ENCODE measurements at regions not wholly inside any gene's neighbourhood (a gene's known extent, or its start where the extent isn't known, plus 50 kb on each side); places are given as distances from the start of the nearest gene placed in this dataset.

GRCh38 chr10:4162571-4163286, 377.7 kb upstream of the KLF6 start:
- Mint-ChIP-seq H3K4me1 (ENCODE audit: low read depth, unreplicated experiment) (no peaks in the 10 kb centered on the region), H3K27me3 (ENCODE audit: insufficient read depth, unreplicated experiment) (peaks cover 8% of the 10 kb centered on the region), H3K27ac (ENCODE audit: unreplicated experiment) (no peak overlapping the region), H3K9me3 (ENCODE audit: unreplicated experiment) (no peaks in the 10 kb centered on the region), H3K4me3 (ENCODE audit: unreplicated experiment) (no peak overlapping the region), H3K36me3 (ENCODE audit: insufficient read depth, unreplicated experiment) (no peaks in the 10 kb centered on the region)
- H3K27me3 ChIP-seq (replicated peaks; ENCODE audit: control insufficient read depth, insufficient read depth, low read length) = no peaks in the 10 kb centered on the region
- no peak overlapping the region for H3K4me3 ChIP-seq (ENCODE audit: low read depth, low read length)
- ChIA-PET POLR2A (no interaction called here), CTCF (no interaction called here)
- TF ChIP-seq, protein P1, sequence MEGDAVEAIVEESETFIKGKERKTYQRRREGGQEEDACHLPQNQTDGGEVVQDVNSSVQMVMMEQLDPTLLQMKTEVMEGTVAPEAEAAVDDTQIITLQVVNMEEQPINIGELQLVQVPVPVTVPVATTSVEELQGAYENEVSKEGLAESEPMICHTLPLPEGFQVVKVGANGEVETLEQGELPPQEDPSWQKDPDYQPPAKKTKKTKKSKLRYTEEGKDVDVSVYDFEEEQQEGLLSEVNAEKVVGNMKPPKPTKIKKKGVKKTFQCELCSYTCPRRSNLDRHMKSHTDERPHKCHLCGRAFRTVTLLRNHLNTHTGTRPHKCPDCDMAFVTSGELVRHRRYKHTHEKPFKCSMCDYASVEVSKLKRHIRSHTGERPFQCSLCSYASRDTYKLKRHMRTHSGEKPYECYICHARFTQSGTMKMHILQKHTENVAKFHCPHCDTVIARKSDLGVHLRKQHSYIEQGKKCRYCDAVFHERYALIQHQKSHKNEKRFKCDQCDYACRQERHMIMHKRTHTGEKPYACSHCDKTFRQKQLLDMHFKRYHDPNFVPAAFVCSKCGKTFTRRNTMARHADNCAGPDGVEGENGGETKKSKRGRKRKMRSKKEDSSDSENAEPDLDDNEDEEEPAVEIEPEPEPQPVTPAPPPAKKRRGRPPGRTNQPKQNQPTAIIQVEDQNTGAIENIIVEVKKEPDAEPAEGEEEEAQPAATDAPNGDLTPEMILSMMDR (IDR thresholded peaks at IDR 0.05; ENCODE audit: insufficient read depth in 1 of 2, low read depth in 1 of 2, low read length in 1 of 2, severe bottlenecking in 1 of 2, unreplicated experiment in 1 of 2) = no peak
- H3K4me1 ChIP-seq = no peaks in the 10 kb centered on the region
- H3K36me3 ChIP-seq (ENCODE audit: control insufficient read depth, insufficient read depth, low read length) = no peaks in the 10 kb centered on the region
- no peak for DNase-seq
- H3K9me3 ChIP-seq = no peaks in the 10 kb centered on the region
- BruUV-seq (replicated peaks) = no TSS peak
- intact Hi-C loops (cut with micrococcal nuclease; ENCODE audit: unreplicated experiment) = no loop called here

DNA sequence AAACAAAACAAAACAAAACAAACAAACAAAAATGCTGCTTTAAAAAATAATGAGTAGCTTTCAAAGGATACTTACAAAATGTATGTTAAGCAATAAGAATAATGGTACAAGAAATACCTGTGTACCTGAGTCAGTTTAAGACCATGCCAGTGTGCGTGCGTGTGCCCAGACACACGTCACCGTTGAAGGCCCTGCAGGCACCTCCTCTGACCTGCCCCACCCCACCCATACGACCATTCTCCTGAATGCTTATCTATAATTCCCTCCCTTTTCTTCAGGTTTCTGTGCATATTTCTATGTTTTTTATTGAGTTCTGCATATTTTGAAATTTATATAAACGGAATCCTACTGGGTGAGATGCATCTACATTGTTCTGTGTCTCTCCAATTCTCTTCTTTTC, 374.2 kb upstream of the KLF6 start:
- TF ChIP-seq, protein P1 (IDR thresholded peaks at IDR 0.05; ENCODE audit: insufficient read depth in 1 of 2, low read depth in 1 of 2, low read length in 1 of 2, severe bottlenecking in 1 of 2, unreplicated experiment in 1 of 2) = no peak
- H3K36me3 ChIP-seq (ENCODE audit: control insufficient read depth, insufficient read depth, low read length) = no peaks in the 10 kb centered on the region
- ChIA-PET POLR2A (no interaction called here), CTCF (no interaction called here)
- no peak overlapping the region for H3K4me3 ChIP-seq (ENCODE audit: low read depth, low read length)
- Mint-ChIP-seq H3K36me3 (ENCODE audit: insufficient read depth, unreplicated experiment) (no peaks in the 10 kb centered on the region), H3K4me1 (ENCODE audit: low read depth, unreplicated experiment) (no peaks in the 10 kb centered on the region), H3K27me3 (ENCODE audit: insufficient read depth, unreplicated experiment) (peaks cover 8% of the 10 kb centered on the region), H3K4me3 (ENCODE audit: unreplicated experiment) (no peak overlapping the region), H3K27ac (ENCODE audit: unreplicated experiment) (no peak overlapping the region), H3K9me3 (ENCODE audit: unreplicated experiment) (no peaks in the 10 kb centered on the region)
- BruUV-seq (replicated peaks) = no TSS peak
- no peaks in the 10 kb centered on the region for H3K4me1 ChIP-seq
- no peak for DNase-seq
- no peaks in the 10 kb centered on the region for H3K9me3 ChIP-seq
- intact Hi-C loops (cut with micrococcal nuclease; ENCODE audit: unreplicated experiment) = no loop called here
- no peaks in the 10 kb centered on the region for H3K27me3 ChIP-seq (replicated peaks; ENCODE audit: control insufficient read depth, insufficient read depth, low read length)

- H3K36me3 ChIP-seq (ENCODE audit: control insufficient read depth, insufficient read depth, low read length) = no peaks in the 10 kb centered on the region
- POLR2A ChIA-PET = no interaction called here
- H3K27me3 ChIP-seq (replicated peaks; ENCODE audit: control insufficient read depth, insufficient read depth, low read length) = no peaks in the 10 kb centered on the region
- H3K4me3 Mint-ChIP-seq (ENCODE audit: unreplicated experiment) = no peak overlapping the region
- TF ChIP-seq, protein P1 (IDR thresholded peaks at IDR 0.05; ENCODE audit: insufficient read depth in 1 of 2, low read depth in 1 of 2, low read length in 1 of 2, severe bottlenecking in 1 of 2, unreplicated experiment in 1 of 2) = no peak
- no peaks in the 10 kb centered on the region for H3K36me3 Mint-ChIP-seq (ENCODE audit: insufficient read depth, unreplicated experiment)
- no peak overlapping the region for H3K27ac Mint-ChIP-seq (ENCODE audit: unreplicated experiment)
- peaks cover 2% of the 10 kb centered on the region for H3K27me3 Mint-ChIP-seq (ENCODE audit: insufficient read depth, unreplicated experiment)
- no peaks in the 10 kb centered on the region for H3K4me1 Mint-ChIP-seq (ENCODE audit: low read depth, unreplicated experiment)
- CTCF ChIA-PET = interaction anchor here (0.7 kb wide), 1 partner anchor 419 kb away, joined by 3 read pairs; no protein-coding TSS in a partner anchor
- H3K9me3 Mint-ChIP-seq (ENCODE audit: unreplicated experiment) = no peaks in the 10 kb centered on the region
- H3K4me1 ChIP-seq = no peaks in the 10 kb centered on the region
- no peak for DNase-seq
- no TSS peak for BruUV-seq (replicated peaks)
- intact Hi-C loops (cut with micrococcal nuclease; ENCODE audit: unreplicated experiment) = no loop called here
- no peak overlapping the region for H3K4me3 ChIP-seq (ENCODE audit: low read depth, low read length)
- no peaks in the 10 kb centered on the region for H3K9me3 ChIP-seq
Observed at GRCh38 chr10:4154191-4154715, 369.2 kb upstream of the KLF6 start.
